NB4 (cell line): ENCODE measurements at regions not wholly inside any gene's neighbourhood (a gene's known extent, or its start where the extent isn't known, plus 50 kb on each side); places are given as distances from the start of the nearest gene placed in this dataset.

Experiments
- POLR2A ChIP-seq: IDR thresholded peaks from 2 replicates; pipeline ENCODE4 v1.6.1; 2011; ENCODE audit warnings: mild to moderate bottlenecking; ENCODE audit not compliant: insufficient read length; ENCODE audit errors: extremely low read depth
- TF ChIP-seq, protein P1 (sequence below): IDR thresholded peaks from one replicate; pipeline ENCODE4 v1.5.1; 2012; ENCODE audit warnings: low read depth, low read length

DNA sequence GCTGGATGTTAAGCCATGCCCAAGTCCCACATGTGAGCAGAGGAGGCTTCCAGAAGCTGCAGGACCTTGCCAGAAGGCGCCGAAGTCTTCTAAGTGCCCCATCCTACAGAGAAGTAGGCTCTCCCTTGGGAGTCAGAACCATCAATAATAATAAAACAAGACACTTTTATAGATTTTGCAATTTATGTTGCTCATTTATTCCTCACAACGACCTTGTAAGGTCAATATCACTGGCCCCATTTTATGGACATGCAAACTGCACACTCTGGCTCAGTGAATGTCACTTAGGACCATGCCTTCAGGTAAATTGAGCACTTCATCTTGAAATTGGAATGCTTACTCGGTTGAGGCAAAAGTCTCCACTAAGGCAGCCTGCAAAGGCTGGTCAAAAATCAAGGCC is 170.4 kb downstream of the BCOR start:
- TF ChIP-seq, protein P1, sequence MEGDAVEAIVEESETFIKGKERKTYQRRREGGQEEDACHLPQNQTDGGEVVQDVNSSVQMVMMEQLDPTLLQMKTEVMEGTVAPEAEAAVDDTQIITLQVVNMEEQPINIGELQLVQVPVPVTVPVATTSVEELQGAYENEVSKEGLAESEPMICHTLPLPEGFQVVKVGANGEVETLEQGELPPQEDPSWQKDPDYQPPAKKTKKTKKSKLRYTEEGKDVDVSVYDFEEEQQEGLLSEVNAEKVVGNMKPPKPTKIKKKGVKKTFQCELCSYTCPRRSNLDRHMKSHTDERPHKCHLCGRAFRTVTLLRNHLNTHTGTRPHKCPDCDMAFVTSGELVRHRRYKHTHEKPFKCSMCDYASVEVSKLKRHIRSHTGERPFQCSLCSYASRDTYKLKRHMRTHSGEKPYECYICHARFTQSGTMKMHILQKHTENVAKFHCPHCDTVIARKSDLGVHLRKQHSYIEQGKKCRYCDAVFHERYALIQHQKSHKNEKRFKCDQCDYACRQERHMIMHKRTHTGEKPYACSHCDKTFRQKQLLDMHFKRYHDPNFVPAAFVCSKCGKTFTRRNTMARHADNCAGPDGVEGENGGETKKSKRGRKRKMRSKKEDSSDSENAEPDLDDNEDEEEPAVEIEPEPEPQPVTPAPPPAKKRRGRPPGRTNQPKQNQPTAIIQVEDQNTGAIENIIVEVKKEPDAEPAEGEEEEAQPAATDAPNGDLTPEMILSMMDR = no peak
- TF ChIP-seq POLR2A = no peak
